Common myeloid progenitor, CD34-positive (primary cell): ENCODE measurements at regions not wholly inside any gene's neighbourhood (a gene's known extent, or its start where the extent isn't known, plus 50 kb on each side); places are given as distances from the start of the nearest gene placed in this dataset.

ENCODE experiments used
- CTCF ChIA-PET: fragments of 350-600 bp; sonication (Branson Sonifier 250); formaldehyde crosslinking; loops from one replicate; lab custom pipeline; 2021; ENCODE audit warnings: antibody characterized with exemption; lab: Charles Lee
- POLR2A ChIA-PET: fragments of 350-600 bp; sonication (Branson Sonifier 250); formaldehyde crosslinking; loops from one replicate; lab custom pipeline; 2021; ENCODE audit warnings: antibody characterized with exemption; lab: Charles Lee
- DNase-seq, 3 donors: peaks; one replicate each; pipeline versions ENCODE4 v3.0.0 to v3.0.0-alpha.2; 2013
- H3K27ac ChIP-seq, 2 experiments: 1 replicate in 1 of 2; 2 replicates in 1 of 2; pipeline ENCODE4 v1.7.0; 2013; ENCODE audit warnings: inconsistent platforms in 2 of 2, low read length in 2 of 2, mild to moderate bottlenecking in 2 of 2, low read depth in 1 of 2, moderate library complexity in 1 of 2; ENCODE audit not compliant: severe bottlenecking in 2 of 2, insufficient read depth in 1 of 2, poor library complexity in 1 of 2
- H3K27me3 ChIP-seq, 5 experiments: replicated peaks in 2 of 5; 1 replicate in 3 of 5; 2 replicates in 2 of 5; pipeline versions ENCODE4 v1.6.1 to v1.7.0; 2013; ENCODE audit warnings: low read length in 4 of 5, mild to moderate bottlenecking in 2 of 5, moderate library complexity in 2 of 5, inconsistent platforms in 1 of 5; ENCODE audit not compliant: insufficient read depth in 5 of 5, control insufficient read depth in 4 of 5
- H3K36me3 ChIP-seq, 4 experiments: 1 replicate in 2 of 4; 2 replicates in 2 of 4; pipeline versions ENCODE4 v1.6.1 to v1.7.0; 2013; ENCODE audit warnings: low read length in 3 of 4, control low read depth in 1 of 4, mild to moderate bottlenecking in 1 of 4; ENCODE audit not compliant: control insufficient read depth in 4 of 4, insufficient read depth in 4 of 4
- H3K4me1 ChIP-seq, 4 experiments: 1 replicate in 3 of 4; 2 replicates in 1 of 4; pipeline versions ENCODE4 v1.6.1 to v1.7.1; 2013; ENCODE audit warnings: low read length in 3 of 4, mild to moderate bottlenecking in 3 of 4, control low read depth in 1 of 4, inconsistent platforms in 1 of 4, moderate library complexity in 1 of 4; ENCODE audit not compliant: control insufficient read depth in 4 of 4, insufficient read depth in 4 of 4; ENCODE audit errors: control extremely low read depth in 1 of 4
- H3K4me3 ChIP-seq, 7 experiments: 1 replicate in 4 of 7; 2 replicates in 3 of 7; pipeline versions ENCODE4 v1.5.1 to v1.7.0; 2013; ENCODE audit warnings: mild to moderate bottlenecking in 7 of 7, low read length in 6 of 7, moderate library complexity in 6 of 7, inconsistent platforms in 2 of 7, low read depth in 2 of 7, control low read depth in 1 of 7; ENCODE audit not compliant: insufficient read depth in 4 of 7, control insufficient read depth in 1 of 7; ENCODE audit errors: extremely low read depth in 1 of 7
- H3K9me3 ChIP-seq, 5 experiments: 1 replicate in 4 of 5; 2 replicates in 1 of 5; pipeline versions ENCODE4 v1.6.1 to v1.7.1; 2013; ENCODE audit warnings: low read length in 4 of 5, mild to moderate bottlenecking in 2 of 5, inconsistent platforms in 1 of 5, low read depth in 1 of 5, moderate library complexity in 1 of 5; ENCODE audit not compliant: control insufficient read depth in 4 of 5, insufficient read depth in 2 of 5; ENCODE audit errors: control extremely low read depth in 1 of 5
- WGBS: methylation state at CpG from one replicate; pipeline ENCODE4 v1.1.5; 2013; ENCODE audit not compliant: insufficient coverage; 5-methylcytosine and 5-hydroxymethylcytosine counted together

DNA sequence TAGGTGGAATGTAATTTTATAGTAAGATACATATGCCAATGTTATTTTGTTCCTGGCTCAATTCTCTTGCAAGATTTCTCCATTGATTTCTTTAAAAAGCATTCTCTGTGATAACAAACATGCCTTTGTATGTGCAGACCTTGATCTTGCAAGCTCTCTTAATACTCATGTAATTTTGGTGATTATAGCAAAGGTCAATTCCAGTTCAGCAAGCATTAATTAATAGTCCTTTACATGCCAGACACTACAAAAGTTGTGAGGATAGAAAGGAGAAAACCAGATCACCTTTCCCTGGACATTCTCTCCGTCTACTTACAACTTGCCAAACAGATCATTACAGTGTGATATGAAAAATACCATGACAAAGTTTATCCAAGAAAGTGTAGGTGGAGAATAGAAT, 173.7 kb upstream of the DOK6 start:
- ChIA-PET POLR2A (no interaction called here), CTCF (no interaction called here)

DNA sequence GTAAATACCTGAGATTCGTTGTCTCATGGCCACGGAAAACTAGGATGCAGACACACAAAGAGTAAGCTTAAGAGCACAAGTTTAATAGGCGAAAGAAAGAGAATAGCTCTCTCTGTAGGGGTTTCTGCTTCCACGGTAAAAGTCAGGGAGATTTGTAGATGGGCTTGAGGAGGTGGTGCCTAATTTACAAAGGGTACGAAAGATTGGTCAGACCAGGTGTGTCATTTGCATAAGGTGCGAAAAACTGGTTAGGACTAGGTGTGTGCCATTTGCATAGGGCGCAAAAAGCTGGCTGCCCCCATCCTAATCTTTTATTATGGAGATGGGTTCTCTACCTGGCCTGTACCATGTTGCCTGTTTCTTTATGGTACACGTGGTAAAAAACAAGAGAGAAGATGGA, 170.5 kb upstream of the DOK6 start:
- no peak overlapping the region for H3K4me3 ChIP-seq
- no peak overlapping the region for H3K27ac ChIP-seq
- ChIA-PET CTCF (interaction anchor here (1.0 kb wide), 1 partner anchor 15 kb away, joined by 4 read pairs; no protein-coding TSS in a partner anchor), POLR2A (no interaction called here)
- no peaks in the 10 kb centered on the region for H3K4me1 ChIP-seq
- no peaks in the 10 kb centered on the region for H3K9me3 ChIP-seq
- H3K27me3 ChIP-seq, result no peaks in the 10 kb centered on the region
- WGBS, result 96% methylated on average over 5 of the region's 8 CpGs
- no peak for DNase-seq
- no peaks in the 10 kb centered on the region for H3K36me3 ChIP-seq

More for the DNA sequence above, 173.7 kb upstream of the DOK6 start:
- WGBS, result no CpG with 5 or more reads among the region's 1 CpG
- no peaks in the 10 kb centered on the region for H3K36me3 ChIP-seq
- no peak overlapping the region for H3K4me3 ChIP-seq
- no peak overlapping the region for H3K27ac ChIP-seq
- H3K4me1 ChIP-seq, result no peaks in the 10 kb centered on the region
- DNase-seq, result no peak
- H3K27me3 ChIP-seq, result no peaks in the 10 kb centered on the region
- H3K9me3 ChIP-seq, result no peaks in the 10 kb centered on the region

DNA sequence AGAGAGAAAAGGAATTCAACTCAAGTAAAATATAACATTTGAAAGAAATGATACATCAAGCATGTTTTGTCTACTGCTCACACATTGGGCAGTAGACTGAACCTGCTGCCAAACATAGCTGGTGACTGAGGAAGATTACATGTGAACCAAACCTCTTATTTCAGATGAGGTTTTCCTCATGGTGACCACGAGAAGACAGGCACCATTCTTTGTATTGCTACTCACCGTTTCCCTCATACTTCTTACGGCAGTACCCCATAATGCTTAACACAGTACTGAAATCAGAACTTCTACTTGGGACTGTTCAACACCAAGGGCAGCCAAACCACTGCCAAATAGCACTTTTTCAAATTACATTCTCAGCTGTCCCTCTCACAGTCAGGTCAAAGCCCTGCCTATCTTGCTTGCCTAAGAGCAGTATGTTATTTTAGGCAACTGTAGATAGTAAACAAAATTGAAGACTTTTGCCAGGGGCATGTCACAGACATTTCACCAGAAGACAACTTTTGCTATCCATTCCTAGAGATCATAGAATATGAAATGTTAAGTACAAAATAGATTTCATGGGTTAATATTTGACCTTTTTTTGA, 167.1 kb upstream of the DOK6 start:
- POLR2A ChIA-PET, result no interaction called here
- no peak for DNase-seq
- no peak overlapping the region for H3K27ac ChIP-seq

DNA sequence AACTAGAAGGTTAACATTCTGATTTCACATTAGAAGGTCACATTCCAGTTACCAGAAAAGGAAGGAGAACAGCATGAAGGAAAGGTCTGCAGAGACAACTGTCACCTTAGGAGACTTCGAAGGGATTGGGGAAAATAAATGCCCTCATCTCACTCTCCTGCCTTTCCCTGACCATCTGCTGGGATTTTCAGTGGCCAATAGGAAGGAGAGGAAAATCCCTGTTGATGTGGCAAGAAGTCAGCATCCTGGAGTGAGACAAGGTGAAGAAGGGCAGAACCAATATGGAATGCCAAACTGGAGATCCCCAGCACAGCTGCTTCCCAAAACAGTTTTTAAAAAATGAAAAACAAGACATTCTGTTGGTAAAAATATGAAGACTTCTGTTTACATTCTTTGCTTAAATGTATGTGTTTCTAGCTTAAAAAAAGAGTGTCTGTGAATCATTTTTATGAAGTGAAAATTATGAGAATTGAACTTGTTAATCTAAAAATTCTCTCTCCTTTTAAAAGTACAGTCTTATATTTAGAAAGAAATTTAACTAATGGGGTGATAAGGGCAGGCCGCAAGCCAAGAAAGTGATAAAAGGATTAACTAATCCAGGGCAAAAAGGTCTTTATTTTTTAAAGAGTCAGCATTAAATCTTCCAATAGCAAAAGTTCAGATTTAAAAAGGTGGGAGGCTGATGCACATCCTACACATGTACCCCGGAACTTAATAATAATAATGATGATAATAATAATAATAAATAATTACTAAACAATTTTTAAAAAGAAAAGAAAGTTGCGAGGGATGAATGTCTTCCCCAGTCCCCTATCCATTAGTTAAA, 160.6 kb upstream of the DOK6 start:
- no peak for DNase-seq
- Histone ChIP-seq H3K4me1 (no peaks in the 10 kb centered on the region), H3K27me3 (no peaks in the 10 kb centered on the region), H3K27ac (no peak overlapping the region), H3K4me3 (no peak overlapping the region), H3K36me3 (no peaks in the 10 kb centered on the region), H3K9me3 (no peaks in the 10 kb centered on the region)
- ChIA-PET POLR2A (no interaction called here), CTCF (no interaction called here)
- WGBS, result no CpG with 5 or more reads among the region's 4 CpGs

More for the DNA sequence above, 167.1 kb upstream of the DOK6 start:
- CTCF ChIA-PET, result no interaction called here
- Histone ChIP-seq H3K4me3 (no peak overlapping the region), H3K9me3 (no peaks in the 10 kb centered on the region), H3K27me3 (no peaks in the 10 kb centered on the region), H3K36me3 (no peaks in the 10 kb centered on the region), H3K4me1 (no peaks in the 10 kb centered on the region)
- WGBS, result 76% methylated on average over 3 of the region's 3 CpGs

DNA sequence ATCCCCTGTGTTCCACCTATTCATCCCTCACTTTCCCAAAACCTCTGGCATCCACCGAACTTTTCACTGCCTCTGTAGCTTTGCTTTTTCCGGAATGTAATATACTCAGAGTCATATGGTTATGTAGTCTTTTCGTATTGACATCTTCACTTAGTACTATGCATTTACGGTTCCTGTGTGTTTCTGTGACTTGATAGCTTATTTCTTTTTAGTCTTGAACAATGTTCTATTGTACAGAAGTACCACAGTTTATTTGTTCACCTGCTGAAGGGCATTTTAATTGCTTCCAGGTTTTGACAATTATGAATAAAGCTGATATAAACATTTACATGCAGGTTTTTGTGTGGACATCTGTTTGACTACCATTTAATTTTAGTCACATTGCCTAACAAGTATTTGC, 154.7 kb upstream of the DOK6 start:
- POLR2A ChIA-PET, result no interaction called here
- Histone ChIP-seq H3K27me3 (no peaks in the 10 kb centered on the region), H3K4me1 (no peaks in the 10 kb centered on the region), H3K36me3 (no peaks in the 10 kb centered on the region), H3K4me3 (no peak overlapping the region), H3K9me3 (no peaks in the 10 kb centered on the region), H3K27ac (no peak overlapping the region)
- CTCF ChIA-PET, result interaction anchor here (1.4 kb wide), 1 partner anchor 15 kb away, joined by 3 read pairs; no protein-coding TSS in a partner anchor
- no peak for DNase-seq
- 80% methylated on average over 2 of the region's 4 CpGs for WGBS

DNA sequence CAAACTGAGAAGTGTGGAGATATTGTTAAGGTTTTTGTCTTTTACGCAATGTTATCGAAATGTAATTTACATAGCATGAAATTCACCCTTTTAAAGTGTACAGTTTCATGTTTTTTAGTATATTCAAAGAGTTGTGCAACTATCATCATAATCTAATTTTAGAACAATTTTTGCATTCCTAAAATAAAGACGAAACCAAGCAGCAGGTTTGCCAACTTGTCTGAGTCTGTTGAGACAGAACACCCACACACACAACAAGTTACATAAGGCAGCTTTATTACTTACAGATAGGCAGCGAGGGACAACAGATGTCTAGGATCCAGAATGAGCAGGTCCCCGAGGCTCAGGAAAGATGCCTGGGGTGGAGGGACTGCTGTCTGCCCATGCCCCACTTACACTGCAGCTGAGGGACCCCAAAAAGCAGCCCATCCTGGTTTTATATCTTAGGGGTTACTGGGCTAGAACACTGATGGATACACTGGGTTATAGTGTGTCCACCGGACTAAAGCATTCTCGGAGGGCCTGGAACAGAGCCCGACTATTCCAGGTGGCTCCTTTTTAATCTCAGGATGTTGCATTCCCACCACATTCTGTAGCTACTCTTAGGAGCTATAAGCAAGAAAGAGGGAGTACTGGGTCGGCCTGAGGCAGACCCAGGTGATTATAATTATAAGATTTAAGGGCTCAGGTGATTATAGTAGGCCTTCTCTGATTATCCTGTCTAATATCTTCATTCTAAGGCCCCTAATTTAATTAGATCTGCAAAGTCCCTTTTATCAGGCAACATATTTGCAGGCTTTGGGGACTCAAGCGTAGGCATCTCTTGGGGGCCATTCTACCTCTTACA, 150.2 kb upstream of the DOK6 start:
- POLR2A ChIA-PET, result no interaction called here
- CTCF ChIA-PET, result no interaction called here
- Histone ChIP-seq H3K4me3 (no peak overlapping the region), H3K27ac (no peak overlapping the region), H3K9me3 (no peaks in the 10 kb centered on the region), H3K27me3 (no peaks in the 10 kb centered on the region), H3K36me3 (no peaks in the 10 kb centered on the region), H3K4me1 (no peaks in the 10 kb centered on the region)
- no peak for DNase-seq
- WGBS, result 94% methylated on average over 5 of the region's 10 CpGs
